Testis (tissue), 2 donors: ENCODE measurements at regions not wholly inside any gene's neighbourhood (a gene's known extent, or its start where the extent isn't known, plus 50 kb on each side); places are given as distances from the start of the nearest gene placed in this dataset.

Experiments used
- CTCF ChIP-seq, 3 experiments: fragments of 450-650 bp in 2 of 3; fragments of 200-600 bp in 1 of 3; sonication (generic) in 1 of 3; IDR thresholded peaks; one replicate each; pipeline ENCODE4 v1.5.1; 2016 to 2019; ENCODE audit warnings: antibody characterized with exemption in 3 of 3, mild to moderate bottlenecking in 2 of 3, moderate library complexity in 1 of 3
- POLR2A ChIP-seq: fragments of 450-650 bp; IDR thresholded peaks from one replicate; pipeline ENCODE4 v1.6.1; 2017; ENCODE audit warnings: antibody characterized with exemption, mild to moderate bottlenecking, moderate library complexity

DNA sequence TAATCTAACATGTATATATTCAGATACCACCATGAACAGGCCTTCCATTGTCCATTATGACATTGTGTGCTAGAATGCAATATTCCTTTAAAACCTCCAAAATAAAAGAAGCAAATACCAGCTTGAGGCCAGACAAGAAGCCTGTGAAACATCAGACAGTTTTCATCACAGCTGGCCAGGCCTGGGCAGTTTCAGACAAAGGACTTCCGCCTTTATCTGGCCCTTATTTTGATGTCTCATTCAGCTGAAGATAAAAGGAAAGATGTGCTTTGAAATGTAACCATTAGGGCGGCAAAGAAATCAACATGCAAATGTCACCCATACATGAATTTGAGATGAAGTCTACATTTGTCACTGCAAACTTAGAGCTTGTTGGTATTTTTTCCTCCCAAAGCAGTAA lies 737.5 kb downstream of the KCNJ2 start:
- TF ChIP-seq CTCF (IDR thresholded peaks at IDR 0.05) (no peak), POLR2A (no peak)
